ENCODE measurements at regions not wholly inside any gene's neighbourhood (a gene's known extent, or its start where the extent isn't known, plus 50 kb on each side); places are given as distances from the start of the nearest gene placed in this dataset.

DNA sequence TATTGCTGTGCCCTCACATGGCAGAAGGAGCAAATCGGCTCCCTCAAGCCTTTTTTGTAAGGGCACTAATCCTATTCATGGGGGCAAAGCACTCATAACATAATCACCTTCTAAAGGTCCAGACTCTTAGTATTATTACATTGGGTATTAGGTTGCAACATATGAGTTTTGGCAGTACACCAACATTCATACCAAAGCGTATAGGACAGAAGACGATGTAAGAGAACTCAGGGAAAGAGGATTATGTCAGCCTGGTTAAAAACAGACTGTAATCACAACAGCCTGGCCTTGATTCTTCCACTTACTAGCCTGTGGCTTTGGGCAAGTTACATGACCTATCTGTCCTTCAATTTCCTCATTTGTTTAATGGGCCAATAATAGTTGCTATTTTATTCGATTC is 828.5 kb upstream of the NECTIN3 start:
- Histone ChIP-seq H3K4me3 (ENCODE audit: low read depth, low read length, poor library complexity, severe bottlenecking) (no peak overlapping the region), H3K9me3 (ENCODE audit: low read depth, low read length, poor library complexity, severe bottlenecking) (no peaks in the 10 kb centered on the region), H3K4me1 (ENCODE audit: insufficient read depth, low read length, poor library complexity, severe bottlenecking) (no peaks in the 10 kb centered on the region), H3K27ac (ENCODE audit: low read depth, low read length, poor library complexity, severe bottlenecking) (no peak overlapping the region), H3K27me3 (replicated peaks; ENCODE audit: insufficient read depth, low read depth, low read length, poor library complexity) (no peaks in the 10 kb centered on the region), H3K36me3 (ENCODE audit: insufficient read depth, low read length, poor library complexity, severe bottlenecking) (no peaks in the 10 kb centered on the region)
- ChIA-PET POLR2A (ENCODE audit: low non-redundant PET) (no interaction called here), CTCF (no interaction called here)
- BruUV-seq (replicated peaks), result no TSS peak
- no peak for TF ChIP-seq CTCF (conservative IDR thresholded peaks at IDR 0.05; ENCODE audit: low read depth, low read length)
- no peak for TF ChIP-seq EZH2 (IDR thresholded peaks at IDR 0.05; ENCODE audit: borderline replicate concordance, low read depth, low read length, poor library complexity, severe bottlenecking)
- peak; percentile 28 for DNase-seq (ENCODE audit: low spot score)
- intact Hi-C loops (cut with micrococcal nuclease; ENCODE audit: unreplicated experiment), result no loop called here

GRCh38 chr3:110246796-110247376 is 824.7 kb upstream of the NECTIN3 start:
- TF ChIP-seq CTCF (conservative IDR thresholded peaks at IDR 0.05; ENCODE audit: low read depth, low read length) (no peak), EZH2 (IDR thresholded peaks at IDR 0.05; ENCODE audit: borderline replicate concordance, low read depth, low read length, poor library complexity, severe bottlenecking) (no peak)
- Histone ChIP-seq H3K4me3 (ENCODE audit: low read depth, low read length, poor library complexity, severe bottlenecking) (no peak overlapping the region), H3K9me3 (ENCODE audit: low read depth, low read length, poor library complexity, severe bottlenecking) (no peaks in the 10 kb centered on the region), H3K36me3 (ENCODE audit: insufficient read depth, low read length, poor library complexity, severe bottlenecking) (no peaks in the 10 kb centered on the region), H3K4me1 (ENCODE audit: insufficient read depth, low read length, poor library complexity, severe bottlenecking) (no peaks in the 10 kb centered on the region), H3K27me3 (replicated peaks; ENCODE audit: insufficient read depth, low read depth, low read length, poor library complexity) (no peaks in the 10 kb centered on the region), H3K27ac (ENCODE audit: low read depth, low read length, poor library complexity, severe bottlenecking) (no peak overlapping the region)
- CTCF ChIA-PET, result no interaction called here
- POLR2A ChIA-PET (ENCODE audit: low non-redundant PET), result no interaction called here
- intact Hi-C loops (cut with micrococcal nuclease; ENCODE audit: unreplicated experiment), result no loop called here
- no peak for DNase-seq (ENCODE audit: low spot score)
- no TSS peak for BruUV-seq (replicated peaks)

DNA sequence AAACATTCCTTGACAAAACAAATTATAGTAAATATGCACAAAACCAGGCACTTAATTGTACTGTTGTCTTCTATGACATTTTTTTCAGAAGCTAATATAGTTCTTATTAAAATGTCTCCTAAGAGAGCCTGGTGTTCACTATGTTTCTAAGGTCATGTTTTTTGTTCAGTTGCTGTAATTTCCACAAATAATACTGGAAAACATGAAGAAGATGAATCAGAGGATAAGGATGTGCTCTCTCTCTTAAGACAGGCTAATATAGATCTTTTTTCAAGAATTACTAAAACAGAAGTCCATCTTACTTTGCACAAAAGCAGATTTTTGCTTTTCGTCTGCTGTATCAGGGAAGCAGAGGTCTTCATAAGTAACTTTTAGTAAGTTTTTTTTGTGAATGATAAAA is 823.0 kb upstream of the NECTIN3 start:
- no TSS peak for BruUV-seq (replicated peaks)

More for the DNA sequence above, 823.0 kb upstream of the NECTIN3 start:
- Histone ChIP-seq H3K27me3 (replicated peaks; ENCODE audit: insufficient read depth, low read depth, low read length, poor library complexity) (no peaks in the 10 kb centered on the region), H3K4me3 (ENCODE audit: low read depth, low read length, poor library complexity, severe bottlenecking) (no peak overlapping the region), H3K27ac (ENCODE audit: low read depth, low read length, poor library complexity, severe bottlenecking) (no peak overlapping the region), H3K4me1 (ENCODE audit: insufficient read depth, low read length, poor library complexity, severe bottlenecking) (no peaks in the 10 kb centered on the region), H3K9me3 (ENCODE audit: low read depth, low read length, poor library complexity, severe bottlenecking) (no peaks in the 10 kb centered on the region), H3K36me3 (ENCODE audit: insufficient read depth, low read length, poor library complexity, severe bottlenecking) (no peaks in the 10 kb centered on the region)
- ChIA-PET POLR2A (ENCODE audit: low non-redundant PET) (no interaction called here), CTCF (no interaction called here)
- intact Hi-C loops (cut with micrococcal nuclease; ENCODE audit: unreplicated experiment), result no loop called here
- no peak for DNase-seq (ENCODE audit: low spot score)
- TF ChIP-seq EZH2 (IDR thresholded peaks at IDR 0.05; ENCODE audit: borderline replicate concordance, low read depth, low read length, poor library complexity, severe bottlenecking), result no peak
- TF ChIP-seq CTCF (conservative IDR thresholded peaks at IDR 0.05; ENCODE audit: low read depth, low read length), result no peak

Measured in A673 (cell line).